H1 (cell line): ENCODE measurements at regions not wholly inside any gene's neighbourhood (a gene's known extent, or its start where the extent isn't known, plus 50 kb on each side); places are given as distances from the start of the nearest gene placed in this dataset.

ENCODE experiments used
- CHD2 ChIP-seq: IDR thresholded peaks from 2 replicates; pipeline ENCODE4 v1.6.1; 2012; ENCODE audit warnings: low read length, improper control_type of control experiment
- GABPA ChIP-seq: IDR thresholded peaks from 2 replicates; pipeline ENCODE4 v1.6.1; 2011; ENCODE audit warnings: mild to moderate bottlenecking, low read length, moderate library complexity, borderline replicate concordance; ENCODE audit not compliant: insufficient read depth
- HDAC6 ChIP-seq: IDR thresholded peaks from one replicate; pipeline ENCODE4 v1.7.1; 2012; ENCODE audit warnings: low read depth, mild to moderate bottlenecking, inconsistent platforms, low read length, moderate library complexity
- KDM5A ChIP-seq: fragments of 200-600 bp; IDR thresholded peaks from 2 replicates; pipeline ENCODE4 v1.7.1; 2012; ENCODE audit warnings: mild to moderate bottlenecking, low read length, inconsistent platforms, mixed read lengths
- MAFK ChIP-seq: IDR thresholded peaks from 2 replicates; pipeline ENCODE4 v1.6.1; 2012; ENCODE audit warnings: low read depth, mild to moderate bottlenecking, improper control_type of control experiment, low read length
- NANOG ChIP-seq: IDR thresholded peaks from 2 replicates; pipeline ENCODE4 v1.6.1; 2011; ENCODE audit warnings: low read length, low read depth, mild to moderate bottlenecking, inconsistent platforms; ENCODE audit not compliant: insufficient read depth, poor library complexity, severe bottlenecking
- POLR2A ChIP-seq, 2 experiments: IDR thresholded peaks; 1 replicate in 1 of 2; 2 replicates in 1 of 2; pipeline ENCODE4 v1.6.1; 2011; ENCODE audit warnings: low read depth in 2 of 2, low read length in 2 of 2, mild to moderate bottlenecking in 2 of 2; ENCODE audit errors: control extremely low read depth in 1 of 2
- POLR2AphosphoS5 ChIP-seq: IDR thresholded peaks from 2 replicates; pipeline ENCODE4 v1.6.1; 2011; ENCODE audit warnings: low read depth, low read length
- RAD21 ChIP-seq, 2 experiments: IDR thresholded peaks in 1 of 2; conservative IDR thresholded peaks in 1 of 2; 2 replicates each; pipeline ENCODE4 v1.6.1; 2011; ENCODE audit warnings: low read depth in 2 of 2, low read length in 2 of 2, improper control_type of control experiment in 1 of 2, inconsistent platforms in 1 of 2, mild to moderate bottlenecking in 1 of 2, moderate library complexity in 1 of 2
- RNF2 ChIP-seq: fragments of 200-900, 300-1000 bp; sonication (generic); IDR thresholded peaks from 2 replicates; pipeline ENCODE4 v1.7.1; 2016; ENCODE audit warnings: borderline replicate concordance, low read depth, mild to moderate bottlenecking, antibody characterized with exemption, low read length; ENCODE audit not compliant: poor library complexity, severe bottlenecking; ENCODE audit errors: missing control alignments
- SIRT6 ChIP-seq: IDR thresholded peaks from one replicate; pipeline ENCODE4 v1.7.1; 2012; ENCODE audit warnings: low read length, inconsistent platforms
- SP1 ChIP-seq: IDR thresholded peaks from 2 replicates; pipeline ENCODE4 v1.6.1; 2011; ENCODE audit warnings: low read depth, low read length
- TF ChIP-seq, protein P1 (sequence below), 3 experiments: IDR thresholded peaks; 1 replicate in 2 of 3; 2 replicates in 1 of 3; pipeline versions ENCODE4 v1.5.1 to v1.6.1; 2011; ENCODE audit warnings: low read length in 3 of 3, mild to moderate bottlenecking in 3 of 3, inconsistent platforms in 2 of 3, low read depth in 1 of 3, moderate library complexity in 1 of 3; ENCODE audit not compliant: insufficient read depth in 1 of 3; ENCODE audit errors: control extremely low read depth in 1 of 3

DNA sequence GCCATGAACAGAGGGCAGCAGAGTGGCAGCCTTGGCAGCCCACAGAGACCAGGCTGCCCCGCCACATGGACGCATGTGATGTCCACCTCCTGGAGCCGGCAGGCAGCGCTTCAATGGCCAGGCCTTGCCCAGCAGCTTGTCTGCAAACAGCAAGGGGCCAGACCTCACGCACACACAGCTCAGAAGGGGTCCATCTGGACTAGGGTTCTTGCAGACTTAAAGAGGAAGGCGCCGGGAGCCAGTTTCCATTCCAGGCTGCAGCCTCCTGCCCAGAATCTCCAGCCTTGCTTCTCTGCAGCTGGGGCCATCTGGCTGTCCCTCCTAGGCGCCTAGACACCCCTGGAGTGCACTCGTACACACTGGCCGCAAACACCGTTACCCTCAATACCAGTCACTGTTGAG, 91.9 kb upstream of the TMEM45B start:
- TF ChIP-seq KDM5A (no peak), GABPA (no peak), HDAC6 (no peak), SP1 (no peak), MAFK (no peak), NANOG (no peak), CHD2 (no peak), POLR2A (IDR thresholded peaks at IDR 0.05; ENCODE audit: control extremely low read depth in 1 of 2, low read depth in 2 of 2, low read length in 2 of 2) (no peak), POLR2AphosphoS5 (no peak), SIRT6 (no peak), RNF2 (no peak), RAD21 (IDR thresholded peaks at IDR 0.05 in 1 of 2, conservative IDR thresholded peaks at IDR 0.05 in 1 of 2; ENCODE audit: low read depth in 2 of 2, low read length in 2 of 2) (no peak)
- TF ChIP-seq, protein P1, sequence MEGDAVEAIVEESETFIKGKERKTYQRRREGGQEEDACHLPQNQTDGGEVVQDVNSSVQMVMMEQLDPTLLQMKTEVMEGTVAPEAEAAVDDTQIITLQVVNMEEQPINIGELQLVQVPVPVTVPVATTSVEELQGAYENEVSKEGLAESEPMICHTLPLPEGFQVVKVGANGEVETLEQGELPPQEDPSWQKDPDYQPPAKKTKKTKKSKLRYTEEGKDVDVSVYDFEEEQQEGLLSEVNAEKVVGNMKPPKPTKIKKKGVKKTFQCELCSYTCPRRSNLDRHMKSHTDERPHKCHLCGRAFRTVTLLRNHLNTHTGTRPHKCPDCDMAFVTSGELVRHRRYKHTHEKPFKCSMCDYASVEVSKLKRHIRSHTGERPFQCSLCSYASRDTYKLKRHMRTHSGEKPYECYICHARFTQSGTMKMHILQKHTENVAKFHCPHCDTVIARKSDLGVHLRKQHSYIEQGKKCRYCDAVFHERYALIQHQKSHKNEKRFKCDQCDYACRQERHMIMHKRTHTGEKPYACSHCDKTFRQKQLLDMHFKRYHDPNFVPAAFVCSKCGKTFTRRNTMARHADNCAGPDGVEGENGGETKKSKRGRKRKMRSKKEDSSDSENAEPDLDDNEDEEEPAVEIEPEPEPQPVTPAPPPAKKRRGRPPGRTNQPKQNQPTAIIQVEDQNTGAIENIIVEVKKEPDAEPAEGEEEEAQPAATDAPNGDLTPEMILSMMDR (IDR thresholded peaks at IDR 0.05; ENCODE audit: control extremely low read depth in 1 of 3, insufficient read depth in 1 of 3, low read depth in 1 of 3, low read length in 3 of 3) = no peak
